HUDEP-2 (cell line): ENCODE measurements at regions not wholly inside any gene's neighbourhood (a gene's known extent, or its start where the extent isn't known, plus 50 kb on each side); places are given as distances from the start of the nearest gene placed in this dataset.
"Not testable (repeated sequence)": the region's sequence is repeated elsewhere in the genome, so short reads cannot be mapped to it uniquely, and the experiment has no call there.

ENCODE experiments used
- DNase-seq, 76 experiments: peaks; one replicate each; lab custom pipeline; 2025; ENCODE audit not compliant: unreplicated experiment in 76 of 76; lab: John Stamatoyannopoulos, UW

GRCh38 chr14:55803873-55804553 lies 224.0 kb downstream of the KTN1 start:
- DNase-seq, result no peak

GRCh38 chr14:55805250-55805649 lies 225.2 kb downstream of the KTN1 start:
- DNase-seq, result no peak

- peak; percentile 7 to 97 (median 89) for DNase-seq
Observed at GRCh38 chr14:55807053-55807880, 227.3 kb downstream of the KTN1 start.

- DNase-seq, result no peak
Observed at GRCh38 chr14:55807881-55808379, 227.9 kb downstream of the KTN1 start.

GRCh38 chr14:55813630-55814029 lies 233.6 kb downstream of the KTN1 start:
- DNase-seq, result no peak

- no peak for DNase-seq
Observed at GRCh38 chr14:55814064-55814463, 234.1 kb downstream of the KTN1 start.

- no peak for DNase-seq
Observed at GRCh38 chr14:55814873-55815272, 234.9 kb downstream of the KTN1 start.

GRCh38 chr14:55816225-55816624 lies 236.2 kb downstream of the KTN1 start:
- DNase-seq, result no peak

GRCh38 chr14:55819610-55820304 lies 239.8 kb downstream of the KTN1 start:
- no peak for DNase-seq

- DNase-seq, result no peak
Observed at GRCh38 chr14:55822906-55823305, 242.9 kb downstream of the KTN1 start.

- no peak for DNase-seq
Observed at GRCh38 chr14:55832122-55832911, 252.3 kb downstream of the KTN1 start.

GRCh38 chr14:55832974-55833373 lies 253.0 kb downstream of the KTN1 start:
- DNase-seq, result no peak

GRCh38 chr14:55834390-55834789 lies 254.4 kb downstream of the KTN1 start:
- DNase-seq, result no peak

- DNase-seq, result no peak
Observed at GRCh38 chr14:55835985-55836384, 256.0 kb downstream of the KTN1 start.

GRCh38 chr14:55837467-55837866 lies 257.5 kb downstream of the KTN1 start:
- DNase-seq, result no peak

- no peak for DNase-seq
Observed at GRCh38 chr14:55838529-55839052, 258.6 kb downstream of the KTN1 start.

- DNase-seq, result not testable (repeated sequence)
Observed at GRCh38 chr14:55839301-55839947, 259.4 kb downstream of the KTN1 start.

- DNase-seq, result no peak
Observed at GRCh38 chr14:55840821-55841220, 260.8 kb downstream of the KTN1 start.

GRCh38 chr14:55841625-55842024 lies 261.6 kb downstream of the KTN1 start:
- DNase-seq, result no peak
